ENCODE measurements at regions not wholly inside any gene's neighbourhood (a gene's known extent, or its start where the extent isn't known, plus 50 kb on each side); places are given as distances from the start of the nearest gene placed in this dataset.

DNA sequence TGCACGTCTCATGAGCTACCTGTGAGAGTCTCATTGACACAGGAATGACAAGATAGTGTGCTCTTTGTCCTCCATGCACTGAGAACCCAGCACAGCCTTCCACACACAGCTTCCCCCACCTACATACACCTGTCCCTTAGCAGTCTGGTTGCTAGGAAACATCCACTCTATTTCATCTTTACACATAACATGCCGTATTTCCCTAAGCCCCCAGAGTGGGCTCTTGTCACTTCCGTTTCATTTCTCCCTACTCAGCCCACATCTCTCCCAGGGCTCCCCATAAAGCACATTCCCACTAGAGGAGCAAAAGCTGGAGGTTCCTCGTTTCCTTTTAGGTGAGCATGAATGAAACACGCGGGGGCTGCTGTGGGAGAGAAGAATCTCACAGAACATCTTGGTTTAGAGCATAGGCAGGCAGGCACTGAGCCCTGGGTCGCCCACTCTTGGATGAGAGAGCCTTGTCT, 137.1 kb downstream of the ETS2 start:
- no peak overlapping the region for H3K27ac ChIP-seq
- intact Hi-C loops (cut with DNase I) = no loop called here
- no peaks in the 10 kb centered on the region for H3K27me3 ChIP-seq
- no peaks in the 10 kb centered on the region for H3K4me1 ChIP-seq
- no peaks in the 10 kb centered on the region for H3K36me3 ChIP-seq
- no peak for ATAC-seq
- no peak for TF ChIP-seq CTCF (IDR thresholded peaks at IDR 0.05)
- H3K4me3 ChIP-seq = no peak overlapping the region
- DNase-seq = no peak
- H3K9me3 ChIP-seq = no peaks in the 10 kb centered on the region

DNA sequence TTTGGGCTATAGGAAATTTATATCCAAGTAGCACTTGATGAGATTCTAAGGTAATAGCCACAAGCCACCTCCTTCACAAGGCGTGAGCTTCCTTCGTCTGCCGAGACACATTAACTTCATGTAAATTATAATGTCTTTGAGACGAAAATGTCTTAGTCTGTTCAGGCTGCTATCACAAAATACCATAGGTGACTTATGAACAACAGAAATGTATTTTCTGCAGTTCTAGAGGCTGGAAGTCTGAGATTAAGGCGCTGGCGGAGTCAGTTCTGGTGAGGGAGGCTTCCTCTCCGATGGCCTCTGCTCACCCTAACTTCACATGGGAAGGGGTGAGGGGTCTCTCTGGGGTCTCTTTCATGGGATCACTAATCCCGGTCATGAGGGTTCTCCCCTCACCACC, 133.0 kb downstream of the ETS2 start:
- DNase-seq (no peak), ATAC-seq (no peak)
- TF ChIP-seq CTCF (IDR thresholded peaks at IDR 0.05) = no peak
- intact Hi-C loops (cut with DNase I) = no loop called here
- no peaks in the 10 kb centered on the region for H3K36me3 ChIP-seq
- no peaks in the 10 kb centered on the region for H3K9me3 ChIP-seq
- H3K27me3 ChIP-seq = no peaks in the 10 kb centered on the region
- H3K4me1 ChIP-seq = no peaks in the 10 kb centered on the region
- H3K4me3 ChIP-seq = no peak overlapping the region
- no peak overlapping the region for H3K27ac ChIP-seq

- no peak overlapping the region for H3K27ac ChIP-seq
- H3K4me1 ChIP-seq = no peaks in the 10 kb centered on the region
- no peak overlapping the region for H3K4me3 ChIP-seq
- H3K36me3 ChIP-seq = no peaks in the 10 kb centered on the region
- no peak for DNase-seq
- H3K27me3 ChIP-seq = no peaks in the 10 kb centered on the region
- no peak for TF ChIP-seq CTCF (IDR thresholded peaks at IDR 0.05)
- no peaks in the 10 kb centered on the region for H3K9me3 ChIP-seq
- intact Hi-C loops (cut with DNase I) = no loop called here
- ATAC-seq = no peak
Measured at GRCh38 chr21:38938343-38938742, 132.6 kb downstream of the ETS2 start.

DNA sequence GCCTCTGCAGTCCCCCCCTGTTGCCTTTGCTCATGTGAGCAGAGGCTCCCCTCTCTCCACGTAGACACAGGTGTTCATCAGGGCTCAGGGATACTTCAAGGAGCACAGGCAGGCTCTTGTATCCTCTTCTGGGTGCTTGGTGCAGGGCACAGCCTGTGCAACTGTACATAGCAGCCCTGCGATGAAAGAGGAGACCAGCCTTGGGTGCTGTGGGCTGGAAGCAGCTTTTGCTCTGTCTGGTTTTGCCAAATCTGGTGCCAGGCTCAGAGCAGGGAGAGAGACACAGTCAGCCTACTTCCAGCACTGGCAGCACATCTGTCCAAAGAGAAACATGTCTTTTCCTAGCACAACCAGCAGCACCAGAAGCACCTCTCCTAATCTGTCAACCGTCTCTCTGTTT, 132.1 kb downstream of the ETS2 start:
- H3K4me3 ChIP-seq = no peak overlapping the region
- no peaks in the 10 kb centered on the region for H3K9me3 ChIP-seq
- no peaks in the 10 kb centered on the region for H3K36me3 ChIP-seq
- ATAC-seq (peak; percentile 23), DNase-seq (no peak)
- H3K27me3 ChIP-seq = no peaks in the 10 kb centered on the region
- no peak for TF ChIP-seq CTCF (IDR thresholded peaks at IDR 0.05)
- intact Hi-C loops (cut with DNase I) = no loop called here
- no peak overlapping the region for H3K27ac ChIP-seq
- H3K4me1 ChIP-seq = no peaks in the 10 kb centered on the region

DNA sequence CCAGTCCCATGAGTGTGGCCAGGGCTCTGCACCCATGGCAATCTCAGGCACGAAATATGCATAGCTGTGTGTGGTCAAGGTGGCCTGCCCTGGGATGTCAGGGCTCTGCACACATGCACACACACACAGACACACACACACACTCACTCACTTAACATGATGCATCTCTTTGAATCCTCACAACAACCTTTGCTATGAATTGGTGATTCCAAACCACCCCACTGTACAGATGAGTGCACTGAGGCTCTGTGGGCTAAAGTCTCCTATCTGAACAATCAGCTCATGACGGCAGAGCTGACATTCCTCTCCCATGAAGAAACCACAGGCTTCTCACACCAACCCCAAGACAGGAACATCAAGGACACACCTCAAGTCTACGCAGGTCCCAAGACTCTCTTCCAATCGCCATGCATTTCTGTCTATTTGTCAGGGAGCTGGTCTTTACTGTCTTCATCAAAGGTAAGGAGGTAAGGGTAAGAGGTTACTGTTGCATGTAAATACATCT, 131.6 kb downstream of the ETS2 start:
- intact Hi-C loops (cut with DNase I) = no loop called here
- ATAC-seq = no peak
- Histone ChIP-seq H3K4me1 (peaks cover 0 to 1% of the 10 kb centered on the region in 2 donors), H3K9me3 (no peaks in the 10 kb centered on the region), H3K27ac (no peak overlapping the region), H3K4me3 (no peak overlapping the region), H3K27me3 (no peaks in the 10 kb centered on the region), H3K36me3 (no peaks in the 10 kb centered on the region)
- DNase-seq = no peak
- no peak for TF ChIP-seq CTCF (IDR thresholded peaks at IDR 0.05)

Data from left lung (tissue), 4 donors.